Thoracic aorta (tissue), 2 donors: ENCODE measurements at regions not wholly inside any gene's neighbourhood (a gene's known extent, or its start where the extent isn't known, plus 50 kb on each side); places are given as distances from the start of the nearest gene placed in this dataset.

ENCODE experiments used
- ATAC-seq: fragments of 150-250 bp; one replicate; pipeline ENCODE4 v1.8.0; 2017; ENCODE audit warnings: low read depth; ENCODE audit not compliant: insufficient number of reproducible peaks, low FRiP score
- DNase-seq: peaks from one replicate; pipeline ENCODE4 v3.0.0-alpha.2; 2020; ENCODE audit warnings: low spot score
- H3K27ac ChIP-seq, 2 donors: fragments of 200-600 bp; sonication (generic); 1 replicate in 1 of 2; 2 replicates in 1 of 2; pipeline ENCODE4 v1.5.1; 2016; ENCODE audit warnings: mild to moderate bottlenecking in 2 of 2, moderate library complexity in 2 of 2
- H3K27me3 ChIP-seq: fragments of 200-600 bp; sonication (generic); replicated peaks from 2 replicates; pipeline ENCODE4 v1.6.0; 2016; ENCODE audit warnings: mild to moderate bottlenecking; ENCODE audit not compliant: insufficient read depth
- H3K36me3 ChIP-seq: fragments of 200-600 bp; sonication (generic); one replicate; pipeline ENCODE4 v1.5.1; 2016
- H3K4me1 ChIP-seq, 2 donors: fragments of 200-600 bp; sonication (generic); 1 replicate in 1 of 2; 2 replicates in 1 of 2; pipeline versions ENCODE4 v1.5.1 to v1.6.0; 2016; ENCODE audit warnings: low read depth in 2 of 2, mild to moderate bottlenecking in 1 of 2; ENCODE audit not compliant: control insufficient read depth in 1 of 2
- H3K4me3 ChIP-seq: fragments of 200-600 bp; sonication (generic); 2 replicates; pipeline ENCODE4 v1.5.1; 2016; ENCODE audit warnings: mild to moderate bottlenecking
- H3K9me3 ChIP-seq: fragments of 200-600 bp; sonication (generic); 2 replicates; pipeline ENCODE4 v1.5.1; 2016
- CTCF ChIP-seq: fragments of 200-600 bp; sonication (generic); IDR thresholded peaks from one replicate; pipeline ENCODE4 v1.5.1; 2019; ENCODE audit warnings: antibody characterized with exemption

GRCh38 chr22:26842103-26842502 is 184.7 kb downstream of the MIAT start:
- H3K9me3 ChIP-seq = no peaks in the 10 kb centered on the region
- DNase-seq = no peak
- no peaks in the 10 kb centered on the region for H3K36me3 ChIP-seq
- no peak overlapping the region for H3K27ac ChIP-seq
- no peak for TF ChIP-seq CTCF
- H3K4me1 ChIP-seq = peaks cover 0 to 17% of the 10 kb centered on the region in 2 donors
- ATAC-seq = no peak
- H3K27me3 ChIP-seq = no peaks in the 10 kb centered on the region
- no peak overlapping the region for H3K4me3 ChIP-seq

- DNase-seq = no peak
- Histone ChIP-seq H3K4me3 (no peak overlapping the region), H3K27ac (no peak overlapping the region), H3K4me1 (peaks cover 12 to 27% of the 10 kb centered on the region in 2 donors), H3K36me3 (no peaks in the 10 kb centered on the region), H3K27me3 (no peaks in the 10 kb centered on the region), H3K9me3 (no peaks in the 10 kb centered on the region)
- TF ChIP-seq CTCF = no peak
- ATAC-seq = no peak
Observed at GRCh38 chr22:26845021-26845743, 187.8 kb downstream of the MIAT start.

GRCh38 chr22:26846076-26846475 is 188.7 kb downstream of the MIAT start:
- Histone ChIP-seq H3K4me3 (no peak overlapping the region), H3K27ac (no peak overlapping the region), H3K36me3 (no peaks in the 10 kb centered on the region), H3K27me3 (no peaks in the 10 kb centered on the region), H3K9me3 (no peaks in the 10 kb centered on the region), H3K4me1 (peaks cover 12 to 27% of the 10 kb centered on the region in 2 donors)
- TF ChIP-seq CTCF = no peak
- ATAC-seq (no peak), DNase-seq (no peak)

- no peak for TF ChIP-seq CTCF
- Histone ChIP-seq H3K4me1 (peaks cover 12 to 31% of the 10 kb centered on the region in 2 donors), H3K27me3 (no peaks in the 10 kb centered on the region), H3K36me3 (no peaks in the 10 kb centered on the region), H3K27ac (no peak overlapping the region), H3K4me3 (no peak overlapping the region), H3K9me3 (no peaks in the 10 kb centered on the region)
- DNase-seq = no peak
- ATAC-seq = no peak
Observed at GRCh38 chr22:26846645-26847044, 189.3 kb downstream of the MIAT start.

GRCh38 chr22:26847046-26847445 is 189.7 kb downstream of the MIAT start:
- no peaks in the 10 kb centered on the region for H3K36me3 ChIP-seq
- no peak overlapping the region for H3K27ac ChIP-seq
- ATAC-seq (no peak), DNase-seq (no peak)
- peaks cover 12 to 34% of the 10 kb centered on the region in 2 donors for H3K4me1 ChIP-seq
- no peak overlapping the region for H3K4me3 ChIP-seq
- TF ChIP-seq CTCF = no peak
- no peaks in the 10 kb centered on the region for H3K27me3 ChIP-seq
- H3K9me3 ChIP-seq = no peaks in the 10 kb centered on the region
